ENCODE measurements at regions not wholly inside any gene's neighbourhood (a gene's known extent, or its start where the extent isn't known, plus 50 kb on each side); places are given as distances from the start of the nearest gene placed in this dataset.

GRCh38 chr5:88524941-88525340, 256.3 kb upstream of the TMEM161B start:
- Histone ChIP-seq H4K20me1 (ENCODE audit: insufficient read depth) (no peaks in the 10 kb centered on the region), H3K4me3 (ENCODE audit: low read length) (no peak overlapping the region), H2AFZ (ENCODE audit: low read depth, low read length) (no peak overlapping the region), H3K9me2 (ENCODE audit: insufficient read depth, low read length) (no peaks in the 10 kb centered on the region), H3K27me3 (ENCODE audit: insufficient read depth, low read depth, low read length) (no peaks in the 10 kb centered on the region), H3K36me3 (ENCODE audit: insufficient read depth, low read length) (no peaks in the 10 kb centered on the region), H3F3A (ENCODE audit: insufficient read depth, low read length, poor library complexity, severe bottlenecking) (no peaks in the 10 kb centered on the region), H3K79me2 (replicated peaks; ENCODE audit: insufficient read depth, low read length) (no peaks in the 10 kb centered on the region), H3K9ac (ENCODE audit: low read length) (no peak overlapping the region), H3K27ac (ENCODE audit: low read length) (no peak overlapping the region), H3K9me3 (ENCODE audit: low read length) (no peaks in the 10 kb centered on the region), H3K4me2 (ENCODE audit: low read length) (no peak overlapping the region)
- TF ChIP-seq SMC3 (conservative IDR thresholded peaks at IDR 0.05; ENCODE audit: poor library complexity): no peak
- no peak for TF ChIP-seq REST (IDR thresholded peaks at IDR 0.05; ENCODE audit: borderline replicate concordance)
- no peak for TF ChIP-seq POLR2AphosphoS5 (IDR thresholded peaks at IDR 0.05)
- no peak for TF ChIP-seq RAD21 (conservative IDR thresholded peaks at IDR 0.05)
- TF ChIP-seq MXI1 (conservative IDR thresholded peaks at IDR 0.05; ENCODE audit: poor library complexity, severe bottlenecking): no peak
- TF ChIP-seq EP300 (conservative IDR thresholded peaks at IDR 0.05; ENCODE audit: poor library complexity, severe bottlenecking): no peak
- no peak for TF ChIP-seq EZH2 (IDR thresholded peaks at IDR 0.05; ENCODE audit: borderline replicate concordance, insufficient read depth, low read length, poor library complexity, severe bottlenecking)
- no peak for TF ChIP-seq CTCF (IDR thresholded peaks at IDR 0.05; ENCODE audit: poor library complexity, severe bottlenecking)
- TF ChIP-seq TAF1 (IDR thresholded peaks at IDR 0.05; ENCODE audit: low read depth): no peak

GRCh38 chr5:88519066-88519465, 250.4 kb upstream of the TMEM161B start:
- Histone ChIP-seq H2AFZ (ENCODE audit: low read depth, low read length) (no peak overlapping the region), H3F3A (ENCODE audit: insufficient read depth, low read length, poor library complexity, severe bottlenecking) (no peaks in the 10 kb centered on the region), H3K36me3 (ENCODE audit: insufficient read depth, low read length) (no peaks in the 10 kb centered on the region), H4K20me1 (ENCODE audit: insufficient read depth) (no peaks in the 10 kb centered on the region), H3K9me3 (ENCODE audit: low read length) (no peaks in the 10 kb centered on the region), H3K4me3 (ENCODE audit: low read length) (no peak overlapping the region), H3K27me3 (ENCODE audit: insufficient read depth, low read depth, low read length) (no peaks in the 10 kb centered on the region), H3K9ac (ENCODE audit: low read length) (no peak overlapping the region), H3K79me2 (replicated peaks; ENCODE audit: insufficient read depth, low read length) (no peaks in the 10 kb centered on the region), H3K4me2 (ENCODE audit: low read length) (no peak overlapping the region), H3K27ac (ENCODE audit: low read length) (no peak overlapping the region), H3K9me2 (ENCODE audit: insufficient read depth, low read length) (no peaks in the 10 kb centered on the region)
- TF ChIP-seq CTCF (IDR thresholded peaks at IDR 0.05; ENCODE audit: poor library complexity, severe bottlenecking): no peak
- no peak for TF ChIP-seq RAD21 (conservative IDR thresholded peaks at IDR 0.05)
- no peak for TF ChIP-seq EP300 (conservative IDR thresholded peaks at IDR 0.05; ENCODE audit: poor library complexity, severe bottlenecking)
- TF ChIP-seq REST (IDR thresholded peaks at IDR 0.05; ENCODE audit: borderline replicate concordance): no peak
- TF ChIP-seq SMC3 (conservative IDR thresholded peaks at IDR 0.05; ENCODE audit: poor library complexity): no peak
- TF ChIP-seq MXI1 (conservative IDR thresholded peaks at IDR 0.05; ENCODE audit: poor library complexity, severe bottlenecking): no peak
- no peak for TF ChIP-seq TAF1 (IDR thresholded peaks at IDR 0.05; ENCODE audit: low read depth)
- no peak for TF ChIP-seq POLR2AphosphoS5 (IDR thresholded peaks at IDR 0.05)
- no peak for TF ChIP-seq EZH2 (IDR thresholded peaks at IDR 0.05; ENCODE audit: borderline replicate concordance, insufficient read depth, low read length, poor library complexity, severe bottlenecking)

Data from neural cell (in vitro differentiated cells).